KBM-7 (cell line): ENCODE measurements at regions not wholly inside any gene's neighbourhood (a gene's known extent, or its start where the extent isn't known, plus 50 kb on each side); places are given as distances from the start of the nearest gene placed in this dataset.
"Not testable (repeated sequence)": the region's sequence is repeated elsewhere in the genome, so short reads cannot be mapped to it uniquely, and the experiment has no call there.

Experiments used
- DNase-seq: peaks from one replicate; pipeline ENCODE4 v3.0.0-alpha.2; 2015
- in situ Hi-C: fragments of 300-500 bp; cut with MboI; formaldehyde crosslinking; loops from 2 replicates; pipeline ENCODE4 v1.14.3; 2020; ENCODE audit warnings: low sequenced_read_pairs, low pct_unique_long_range_greater_than_20kb, mixed read lengths

- in situ Hi-C loops: no loop called here
- DNase-seq: no peak
Observed at GRCh38 chrX:81348388-81348787, 146.5 kb downstream of the SH3BGRL start.

GRCh38 chrX:81354954-81355353, 153.1 kb downstream of the SH3BGRL start:
- no peak for DNase-seq
- in situ Hi-C loops: loop anchor here (25.0 kb wide), 1 partner anchor 168 kb away; no protein-coding TSS in a partner anchor

GRCh38 chrX:81355436-81355835, 153.5 kb downstream of the SH3BGRL start:
- peak; percentile 54 for DNase-seq
- in situ Hi-C loops: loop anchor here (25.0 kb wide), 1 partner anchor 168 kb away; no protein-coding TSS in a partner anchor

GRCh38 chrX:81367291-81367690, 165.4 kb downstream of the SH3BGRL start:
- DNase-seq: no peak
- in situ Hi-C loops: loop anchor here (25.0 kb wide), 1 partner anchor 180 kb away; no protein-coding TSS in a partner anchor

GRCh38 chrX:81377329-81377728, 175.4 kb downstream of the SH3BGRL start:
- in situ Hi-C loops: no loop called here
- DNase-seq: peak; percentile 50

GRCh38 chrX:81378560-81378959, 176.7 kb downstream of the SH3BGRL start:
- in situ Hi-C loops: no loop called here
- DNase-seq: no peak

GRCh38 chrX:81390237-81390636, 188.3 kb downstream of the SH3BGRL start:
- in situ Hi-C loops: no loop called here

GRCh38 chrX:81392396-81392795, 190.5 kb downstream of the SH3BGRL start:
- in situ Hi-C loops: no loop called here
- DNase-seq: no peak

More at GRCh38 chrX:81390237-81390636, 188.3 kb downstream of the SH3BGRL start:
- DNase-seq: no peak

GRCh38 chrX:81405781-81406180, 203.9 kb downstream of the SH3BGRL start:
- no peak for DNase-seq
- in situ Hi-C loops: no loop called here

- in situ Hi-C loops: no loop called here
- DNase-seq: no peak
Observed at GRCh38 chrX:81411517-81411916, 209.6 kb downstream of the SH3BGRL start.

GRCh38 chrX:81412428-81412827, 210.5 kb downstream of the SH3BGRL start:
- in situ Hi-C loops: no loop called here

GRCh38 chrX:81412857-81413256, 211.0 kb downstream of the SH3BGRL start:
- in situ Hi-C loops, DNase-seq: not testable (repeated sequence)

More at GRCh38 chrX:81412428-81412827, 210.5 kb downstream of the SH3BGRL start:
- DNase-seq: no peak

GRCh38 chrX:81414630-81415029, 212.7 kb downstream of the SH3BGRL start:
- in situ Hi-C loops: no loop called here
- DNase-seq: peak; percentile 28
